Spleen (tissue), 7 donors: ENCODE measurements at regions not wholly inside any gene's neighbourhood (a gene's known extent, or its start where the extent isn't known, plus 50 kb on each side); places are given as distances from the start of the nearest gene placed in this dataset.

ENCODE experiments used
- CTCF ChIP-seq, 11 experiments: fragments of 200-600 bp in 7 of 11; fragments of 450-650 bp in 4 of 11; sonication (generic) in 4 of 11; IDR thresholded peaks in 8 of 11; conservative IDR thresholded peaks in 3 of 11; 1 replicate in 7 of 11; 2 replicates in 4 of 11; pipeline versions ENCODE4 v1.4.0 to v1.8.0; 2016 to 2021; ENCODE audit warnings: antibody characterized with exemption in 11 of 11, inconsistent platforms in 4 of 11, mild to moderate bottlenecking in 1 of 11
- POLR2A ChIP-seq, 3 donors: fragments of 450-650 bp; IDR thresholded peaks; one replicate each; pipeline ENCODE4 v1.5.1; 2017; ENCODE audit warnings: antibody characterized with exemption in 3 of 3, mild to moderate bottlenecking in 1 of 3
- POLR2AphosphoS5 ChIP-seq, 3 donors: sonication (generic); formaldehyde crosslinking; IDR thresholded peaks; one replicate each; pipeline ENCODE4 v1.5.1; 2017; ENCODE audit warnings: antibody characterized with exemption in 3 of 3
- donor health status: DM: no; HTN: no; CAD: no; lungs with moderate emphysema.
- donor health status: DM: no; HTN: no; CAD: no.
- donor health status: DM: no; HTN: no; CAD: no.

- TF ChIP-seq CTCF (IDR thresholded peaks at IDR 0.05 in 8 of 11, conservative IDR thresholded peaks at IDR 0.05 in 3 of 11) (no peak), POLR2AphosphoS5 (IDR thresholded peaks at IDR 0.05) (no peak), POLR2A (IDR thresholded peaks at IDR 0.05) (no peak)
Observed at GRCh38 chr6:21522143-21522747, 71.3 kb upstream of the SOX4 start.
